Brain pericyte (primary cell): ENCODE measurements at regions not wholly inside any gene's neighbourhood (a gene's known extent, or its start where the extent isn't known, plus 50 kb on each side); places are given as distances from the start of the nearest gene placed in this dataset.

ENCODE experiments used
- DNase-seq: peaks from one replicate; pipeline ENCODE4 v3.0.0-alpha.2; 2012; ENCODE audit warnings: low read depth, low spot score

DNA sequence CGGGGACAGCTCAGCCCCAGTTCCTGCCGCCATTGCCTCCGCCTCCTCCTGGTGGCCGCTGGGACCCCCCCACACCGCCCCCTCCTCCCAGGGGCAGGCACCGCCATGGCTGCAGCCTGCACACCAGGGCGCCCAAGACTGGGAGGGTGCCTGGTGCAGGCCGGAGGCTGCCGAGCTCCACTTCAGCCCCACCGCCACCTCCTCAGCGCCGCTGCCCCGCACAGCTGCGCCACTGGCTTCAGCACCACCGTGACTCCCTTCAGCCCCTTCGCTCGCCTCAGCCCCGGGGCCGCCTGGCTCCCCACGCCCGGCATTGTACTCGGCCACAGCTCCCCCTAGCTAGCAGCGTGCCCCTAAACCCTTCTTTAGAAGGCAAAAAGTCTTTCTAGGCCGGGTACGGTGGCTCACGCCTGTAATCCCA, 131.1 kb downstream of the CRYBB2 start:
- no peak for DNase-seq

- no peak for DNase-seq
Measured at GRCh38 chr22:25351631-25352293, 132.3 kb downstream of the CRYBB2 start.

DNA sequence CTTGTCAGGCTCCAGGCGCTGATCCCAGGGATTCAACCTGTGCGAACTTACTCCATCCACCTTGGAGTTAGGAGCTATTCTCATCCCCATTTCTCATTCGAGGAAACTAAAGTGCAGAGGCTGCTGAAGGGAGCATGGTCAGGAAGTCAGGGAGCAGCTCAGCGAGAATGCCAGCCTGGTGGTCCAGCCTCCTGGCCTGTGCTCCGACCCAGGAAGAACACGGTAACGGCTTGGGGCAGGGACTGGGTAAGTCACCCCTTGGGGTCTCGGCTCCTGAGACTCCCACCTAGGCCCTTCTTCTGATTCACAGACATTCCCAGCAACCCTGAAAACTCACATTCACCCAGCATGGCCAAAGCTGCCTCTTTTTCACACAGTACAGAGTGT, 132.8 kb downstream of the CRYBB2 start:
- no peak for DNase-seq

DNA sequence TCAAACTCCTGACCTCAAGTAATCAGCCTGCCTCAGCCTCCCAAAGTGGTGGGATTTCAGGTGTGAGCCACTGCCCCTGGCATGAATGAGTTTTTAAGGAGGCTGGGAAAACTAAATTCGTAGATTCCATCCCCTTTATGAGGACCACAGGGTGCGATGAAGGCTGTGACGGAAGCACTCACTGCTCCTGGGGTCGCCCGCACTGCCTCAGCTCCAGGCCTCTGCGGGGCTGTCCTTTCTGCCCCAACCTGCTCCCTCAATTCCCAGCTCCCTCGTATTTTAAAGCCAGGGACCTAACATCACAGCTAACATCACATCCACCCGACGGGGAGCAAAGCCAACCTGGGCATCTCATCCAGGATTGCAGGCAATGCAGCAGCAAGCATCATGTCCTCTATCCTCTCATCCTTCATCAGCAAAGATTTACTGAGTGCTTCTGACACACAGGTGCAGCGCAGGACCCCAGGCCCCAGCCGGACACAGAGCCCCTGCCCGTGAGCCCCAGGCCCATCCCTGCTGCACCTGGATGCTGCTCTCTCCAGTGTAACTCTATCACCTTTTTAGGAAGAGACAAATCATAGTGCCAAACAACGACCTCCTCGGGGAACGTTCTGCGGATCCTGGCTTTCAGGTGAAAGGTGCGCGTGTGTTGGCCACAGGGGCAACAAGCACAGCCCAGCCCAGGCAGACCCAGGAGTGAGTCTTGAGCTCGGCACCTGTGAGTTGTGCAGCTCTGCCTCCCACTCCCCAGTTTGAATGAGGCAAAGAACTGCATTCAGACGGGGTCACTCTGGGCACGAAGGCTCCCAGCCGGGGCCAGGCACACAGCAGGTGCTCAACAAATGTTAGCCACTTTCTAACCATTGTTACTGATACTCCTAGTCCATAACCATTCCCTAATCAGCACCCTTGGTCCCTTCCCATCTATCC, 134.3 kb downstream of the CRYBB2 start:
- DNase-seq: no peak

GRCh38 chr22:25354456-25354855, 135.0 kb downstream of the CRYBB2 start:
- no peak for DNase-seq

GRCh38 chr22:25357132-25357455, 137.7 kb downstream of the CRYBB2 start:
- DNase-seq: no peak

- DNase-seq: no peak
Measured at GRCh38 chr22:25357606-25358420, 138.4 kb downstream of the CRYBB2 start.

GRCh38 chr22:25358421-25359170, 139.2 kb downstream of the CRYBB2 start:
- DNase-seq: no peak

GRCh38 chr22:25359601-25360261, 140.3 kb downstream of the CRYBB2 start:
- DNase-seq: no peak

DNA sequence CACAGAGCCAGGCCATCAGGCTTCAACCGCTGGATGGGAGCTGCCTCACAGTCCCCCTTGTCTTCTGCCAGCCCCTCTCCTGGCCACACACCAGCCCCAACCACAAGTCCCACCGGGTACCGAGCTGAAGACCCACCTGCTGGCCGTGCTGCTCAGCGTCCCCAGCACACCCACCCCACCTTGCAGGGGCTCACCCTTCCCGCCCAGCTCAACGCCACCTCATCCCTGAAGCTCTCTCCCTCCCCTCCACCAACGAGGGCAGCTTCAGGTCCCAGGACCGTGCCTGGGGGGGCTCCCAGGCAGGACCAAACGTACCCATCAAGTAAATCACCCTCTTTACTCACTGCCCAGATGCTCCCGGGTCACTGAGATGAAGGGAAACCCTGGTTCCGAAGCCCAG, 141.0 kb downstream of the CRYBB2 start:
- no peak for DNase-seq

- no peak for DNase-seq
Measured at GRCh38 chr22:25360891-25361645, 141.6 kb downstream of the CRYBB2 start.

DNA sequence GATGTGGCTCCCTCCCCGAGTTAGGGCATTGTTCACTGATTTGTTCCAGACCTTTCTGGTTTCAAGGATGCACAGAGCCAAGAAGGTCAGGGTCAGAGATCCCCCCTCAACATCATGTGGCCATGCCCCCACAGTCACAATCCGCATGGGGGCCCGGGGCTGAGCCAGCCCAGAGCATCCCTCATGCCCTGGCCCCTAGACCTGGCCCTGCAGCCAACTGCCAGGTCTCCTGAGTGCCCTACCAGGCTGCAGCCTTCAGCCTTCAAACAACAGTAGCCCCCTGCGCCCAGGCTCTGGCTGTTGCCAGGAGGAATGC, 142.4 kb downstream of the CRYBB2 start:
- DNase-seq: no peak

DNA sequence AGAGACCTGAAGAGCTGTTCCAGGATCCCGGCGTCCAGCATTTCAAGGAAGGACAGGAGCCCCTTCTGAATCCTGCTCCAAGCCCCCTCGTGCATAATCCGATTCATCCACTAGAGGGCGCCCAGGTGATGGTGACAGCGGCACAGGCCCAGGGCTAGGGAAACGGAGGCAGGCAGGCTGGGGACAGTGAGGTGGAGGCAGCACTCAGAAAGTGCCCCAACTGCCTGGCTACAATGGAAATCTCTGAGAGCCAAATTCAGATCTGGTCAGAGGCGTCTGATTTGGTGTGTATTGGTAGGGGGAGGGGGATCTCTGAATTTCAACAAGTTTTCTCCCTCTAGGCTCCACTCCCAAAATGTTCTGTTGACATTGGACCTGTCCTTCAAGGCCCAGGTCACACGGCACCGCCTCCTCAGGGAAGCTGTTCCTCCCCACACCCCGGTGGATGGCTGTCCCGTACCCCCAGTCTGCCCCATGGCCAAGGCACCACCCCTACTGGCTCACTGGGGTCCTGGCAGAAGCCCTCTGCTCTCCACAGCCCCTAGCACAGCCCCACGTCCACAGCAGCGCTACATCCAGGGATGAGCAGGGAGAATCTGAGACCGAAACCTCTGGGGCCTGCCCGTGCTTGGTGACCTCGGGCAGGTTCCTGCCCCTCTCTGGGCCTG, 142.9 kb downstream of the CRYBB2 start:
- DNase-seq: no peak

- DNase-seq: no peak
Measured at GRCh38 chr22:25362883-25363240, 143.4 kb downstream of the CRYBB2 start.

DNA sequence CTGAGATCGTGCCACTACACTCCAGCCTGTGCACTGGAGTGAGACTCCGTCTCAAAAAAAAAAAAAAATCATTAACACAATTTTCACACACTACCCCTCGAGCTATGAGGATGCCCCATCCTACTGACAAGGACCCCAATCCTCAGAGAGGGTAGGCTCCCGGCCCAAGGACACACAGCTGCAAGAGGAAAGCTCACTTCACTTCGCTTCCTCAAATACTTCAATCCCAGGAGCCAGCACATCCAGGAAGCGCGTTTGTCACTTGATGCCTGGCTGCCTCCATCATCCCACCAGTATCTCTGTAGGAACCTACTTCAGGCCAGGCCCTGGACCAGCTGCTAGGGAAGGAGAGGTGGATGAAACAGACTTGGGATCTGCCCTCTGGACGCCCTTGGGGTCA, 144.0 kb downstream of the CRYBB2 start:
- DNase-seq: no peak

DNA sequence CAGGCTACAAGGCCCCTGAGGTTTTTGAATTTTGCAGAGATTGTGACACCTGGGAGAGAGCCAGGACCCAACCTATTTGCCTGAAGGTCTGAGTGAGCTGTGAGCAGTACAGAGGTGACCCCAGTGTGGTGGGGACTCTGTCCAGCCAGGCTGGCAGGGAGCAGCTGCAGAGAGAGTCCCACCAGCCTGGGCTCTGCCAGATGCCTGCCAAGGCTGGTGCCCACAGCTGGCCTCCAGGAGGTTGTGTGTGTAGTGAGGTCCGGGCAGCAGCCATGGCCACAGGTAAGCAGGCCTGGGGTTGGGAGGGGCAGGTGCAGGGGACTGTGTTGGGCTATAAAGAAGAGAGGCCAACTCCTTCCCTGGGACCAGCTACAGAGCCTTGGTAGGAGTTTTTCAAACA, 144.8 kb downstream of the CRYBB2 start:
- no peak for DNase-seq

GRCh38 chr22:25364736-25365241, 145.3 kb downstream of the CRYBB2 start:
- no peak for DNase-seq

GRCh38 chr22:25365491-25366261, 146.2 kb downstream of the CRYBB2 start:
- DNase-seq: no peak

DNA sequence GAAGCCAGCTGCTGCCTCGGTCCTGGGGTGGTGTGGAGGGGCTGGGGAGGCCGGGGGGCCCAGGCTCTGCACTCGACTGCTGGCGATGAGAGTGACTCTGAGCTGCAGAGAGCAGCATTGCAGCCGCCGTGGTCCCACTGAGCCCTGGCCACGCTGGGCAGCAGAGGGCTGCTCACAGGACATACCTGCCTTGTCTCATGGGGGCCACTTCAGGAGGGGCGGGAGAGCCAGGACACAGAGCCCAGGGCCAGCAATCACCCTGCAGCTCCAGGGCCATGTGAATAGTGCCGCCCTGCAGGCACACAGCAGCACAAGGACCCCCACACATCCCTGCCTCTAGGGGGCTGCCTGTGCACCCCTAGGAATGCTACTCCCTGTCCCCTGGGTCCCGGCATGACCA, 147.0 kb downstream of the CRYBB2 start:
- DNase-seq: no peak
